Activated CD8-positive, alpha-beta memory T cell treated with anti-CD3 and anti-CD28 coated beads for 1 hour (primary cell): ENCODE measurements at regions not wholly inside any gene's neighbourhood (a gene's known extent, or its start where the extent isn't known, plus 50 kb on each side); places are given as distances from the start of the nearest gene placed in this dataset.

Source experiments
- DNase-seq, 2 donors: peaks; one replicate each; pipeline ENCODE4 v3.0.0-alpha.2; 2020; ENCODE audit warnings: low read depth in 1 of 2; ENCODE audit errors: extremely low read depth in 1 of 2

- no peak for DNase-seq
Observed at GRCh38 chr10:44593952-44594351, 209.1 kb upstream of the CXCL12 start.

- DNase-seq, result no peak
Observed at GRCh38 chr10:44607116-44607515, 222.2 kb upstream of the CXCL12 start.

GRCh38 chr10:44618910-44619309 is 234.0 kb upstream of the CXCL12 start:
- no peak for DNase-seq

GRCh38 chr10:44619521-44619920 is 234.6 kb upstream of the CXCL12 start:
- DNase-seq, result no peak

- no peak for DNase-seq
Observed at GRCh38 chr10:44619975-44620374, 235.1 kb upstream of the CXCL12 start.

GRCh38 chr10:44627591-44628354 is 242.9 kb upstream of the CXCL12 start:
- no peak for DNase-seq

- DNase-seq, result no peak
Observed at GRCh38 chr10:44628921-44629320, 244.0 kb upstream of the CXCL12 start.

GRCh38 chr10:44635176-44635575 is 250.3 kb upstream of the CXCL12 start:
- DNase-seq, result no peak

- no peak for DNase-seq
Observed at GRCh38 chr10:44636625-44637024, 251.7 kb upstream of the CXCL12 start.

GRCh38 chr10:44640429-44640828 is 255.5 kb upstream of the CXCL12 start:
- no peak for DNase-seq

GRCh38 chr10:44647473-44647872 is 262.6 kb upstream of the CXCL12 start:
- no peak for DNase-seq

GRCh38 chr10:44647877-44648542 is 263.1 kb upstream of the CXCL12 start:
- DNase-seq, result no peak

- no peak for DNase-seq
Observed at GRCh38 chr10:44650691-44651661, 260.2 kb upstream of the TMEM72 start.

- no peak for DNase-seq
Observed at GRCh38 chr10:44651834-44652233, 259.3 kb upstream of the TMEM72 start.

- no peak for DNase-seq
Observed at GRCh38 chr10:44659320-44659719, 251.8 kb upstream of the TMEM72 start.

- DNase-seq, result no peak
Observed at GRCh38 chr10:44660271-44660670, 250.9 kb upstream of the TMEM72 start.

- DNase-seq, result no peak
Observed at GRCh38 chr10:44662051-44662450, 249.1 kb upstream of the TMEM72 start.

GRCh38 chr10:44668336-44668735 is 242.8 kb upstream of the TMEM72 start:
- DNase-seq, result no peak

GRCh38 chr10:44671319-44671718 is 239.8 kb upstream of the TMEM72 start:
- DNase-seq, result no peak

- DNase-seq, result no peak
Observed at GRCh38 chr10:44673245-44673983, 237.7 kb upstream of the TMEM72 start.
